ENCODE measurements at regions not wholly inside any gene's neighbourhood (a gene's known extent, or its start where the extent isn't known, plus 50 kb on each side); places are given as distances from the start of the nearest gene placed in this dataset.

DNA sequence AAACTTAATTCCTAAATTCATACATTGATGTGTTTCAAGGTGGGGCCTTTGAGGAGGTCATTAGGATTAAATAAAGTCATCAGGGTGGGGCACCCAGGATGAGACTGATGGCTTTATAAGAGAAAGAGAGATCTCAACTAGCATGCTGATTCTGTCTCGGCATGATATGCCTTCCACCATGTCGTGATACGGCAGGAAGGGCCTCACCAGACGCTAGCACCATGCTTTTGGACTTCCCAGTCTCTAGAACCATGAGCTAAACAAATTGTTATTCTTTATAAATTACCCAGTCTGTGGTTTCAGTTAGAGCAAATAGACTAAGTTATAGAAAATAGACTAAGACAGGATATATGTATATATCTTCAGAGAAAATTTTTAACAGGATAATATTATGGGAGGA, 759.6 kb downstream of the MED13L start:
- H3K4me2 ChIP-seq (ENCODE audit: low read length), result no peak overlapping the region
- no peaks in the 10 kb centered on the region for H3K9me2 ChIP-seq (ENCODE audit: low read depth, low read length)
- no peaks in the 10 kb centered on the region for H3F3A ChIP-seq (ENCODE audit: insufficient read depth, low read length)
- TF ChIP-seq EZH2 (IDR thresholded peaks at IDR 0.05; ENCODE audit: borderline replicate concordance, low read length), result no peak
- TF ChIP-seq, protein P1, sequence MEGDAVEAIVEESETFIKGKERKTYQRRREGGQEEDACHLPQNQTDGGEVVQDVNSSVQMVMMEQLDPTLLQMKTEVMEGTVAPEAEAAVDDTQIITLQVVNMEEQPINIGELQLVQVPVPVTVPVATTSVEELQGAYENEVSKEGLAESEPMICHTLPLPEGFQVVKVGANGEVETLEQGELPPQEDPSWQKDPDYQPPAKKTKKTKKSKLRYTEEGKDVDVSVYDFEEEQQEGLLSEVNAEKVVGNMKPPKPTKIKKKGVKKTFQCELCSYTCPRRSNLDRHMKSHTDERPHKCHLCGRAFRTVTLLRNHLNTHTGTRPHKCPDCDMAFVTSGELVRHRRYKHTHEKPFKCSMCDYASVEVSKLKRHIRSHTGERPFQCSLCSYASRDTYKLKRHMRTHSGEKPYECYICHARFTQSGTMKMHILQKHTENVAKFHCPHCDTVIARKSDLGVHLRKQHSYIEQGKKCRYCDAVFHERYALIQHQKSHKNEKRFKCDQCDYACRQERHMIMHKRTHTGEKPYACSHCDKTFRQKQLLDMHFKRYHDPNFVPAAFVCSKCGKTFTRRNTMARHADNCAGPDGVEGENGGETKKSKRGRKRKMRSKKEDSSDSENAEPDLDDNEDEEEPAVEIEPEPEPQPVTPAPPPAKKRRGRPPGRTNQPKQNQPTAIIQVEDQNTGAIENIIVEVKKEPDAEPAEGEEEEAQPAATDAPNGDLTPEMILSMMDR (IDR thresholded peaks at IDR 0.05; ENCODE audit: low read length), result no peak
- H3K4me3 ChIP-seq (ENCODE audit: low read depth, low read length, poor library complexity, severe bottlenecking), result no peak overlapping the region
- H3K79me2 ChIP-seq (ENCODE audit: insufficient read depth, low read length), result no peaks in the 10 kb centered on the region
- H3K27ac ChIP-seq (ENCODE audit: low read depth, low read length, poor library complexity, severe bottlenecking), result no peak overlapping the region
- H3K27me3 ChIP-seq (ENCODE audit: insufficient read depth, low read length), result no peaks in the 10 kb centered on the region
- no peaks in the 10 kb centered on the region for H4K20me1 ChIP-seq (ENCODE audit: insufficient read depth, low read length)
- no peaks in the 10 kb centered on the region for H3K9me3 ChIP-seq (ENCODE audit: low read length)
- H3K4me1 ChIP-seq (ENCODE audit: insufficient read depth, low read length, severe bottlenecking), result no peaks in the 10 kb centered on the region
- H3K36me3 ChIP-seq (ENCODE audit: insufficient read depth, low read length), result no peaks in the 10 kb centered on the region
- H2AFZ ChIP-seq (ENCODE audit: low read length), result no peak overlapping the region
- no peak overlapping the region for H3K9ac ChIP-seq (ENCODE audit: low read length)

DNA sequence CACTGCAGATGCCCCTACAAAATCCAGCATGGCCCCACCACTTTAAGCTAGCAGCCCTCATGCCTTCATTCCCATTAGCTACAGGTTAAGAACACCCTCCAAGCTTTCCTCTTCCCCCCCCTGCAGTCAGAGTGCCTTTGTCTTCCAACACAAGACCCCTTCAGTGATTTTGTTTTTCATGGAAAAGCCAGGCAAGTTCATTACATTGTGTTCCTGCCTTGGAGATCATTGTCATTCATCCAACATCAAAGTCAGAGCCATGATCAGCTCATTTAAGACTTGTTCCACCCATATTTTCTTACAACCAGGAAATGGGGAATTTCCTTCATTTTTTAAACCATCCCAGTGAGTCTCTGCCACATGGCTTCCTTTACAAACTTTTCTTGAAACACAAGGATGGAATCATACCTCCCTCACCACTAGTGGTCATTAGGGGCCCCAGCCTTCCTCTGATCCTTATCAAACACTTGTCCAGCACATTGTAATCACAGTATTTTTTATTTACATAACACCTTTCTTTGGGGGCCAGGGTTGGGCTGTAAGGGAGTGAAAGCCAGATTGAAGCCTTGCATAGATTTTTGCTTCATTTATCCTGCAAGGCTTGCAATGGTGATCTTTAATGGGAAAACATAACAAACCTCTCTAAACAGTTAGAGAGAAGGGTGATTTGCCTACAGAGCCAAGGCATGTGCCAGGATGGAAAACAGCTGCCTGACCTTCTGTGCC, 765.3 kb downstream of the MED13L start:
- Histone ChIP-seq H2AFZ (ENCODE audit: low read length) (no peak overlapping the region), H3K4me3 (ENCODE audit: low read depth, low read length, poor library complexity, severe bottlenecking) (no peak overlapping the region)

DNA sequence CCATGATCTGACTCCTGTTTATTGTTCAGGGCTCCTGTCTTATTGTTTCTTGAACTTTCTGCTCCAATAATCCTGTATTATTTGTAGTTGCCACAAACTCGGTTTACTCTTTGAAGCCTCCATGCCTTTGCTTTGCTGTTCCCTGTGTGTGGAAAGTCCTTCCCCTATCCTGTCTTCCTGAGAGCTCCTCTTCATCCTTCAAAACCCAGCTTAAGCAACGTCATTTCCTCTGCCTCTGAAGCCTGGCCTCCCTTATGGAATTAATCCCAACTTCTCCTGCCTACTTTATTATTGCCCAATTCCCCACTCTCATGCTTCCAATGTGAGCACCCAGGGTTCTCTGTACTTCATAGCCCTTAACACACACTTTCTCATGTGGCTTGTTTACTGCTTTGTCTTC, 766.2 kb downstream of the MED13L start:
- no peaks in the 10 kb centered on the region for H4K20me1 ChIP-seq (ENCODE audit: insufficient read depth, low read length)
- H3K4me1 ChIP-seq (ENCODE audit: insufficient read depth, low read length, severe bottlenecking), result no peaks in the 10 kb centered on the region
- no peak overlapping the region for H3K9ac ChIP-seq (ENCODE audit: low read length)
- H3K9me3 ChIP-seq (ENCODE audit: low read length), result no peaks in the 10 kb centered on the region
- H3F3A ChIP-seq (ENCODE audit: insufficient read depth, low read length), result no peaks in the 10 kb centered on the region
- no peaks in the 10 kb centered on the region for H3K79me2 ChIP-seq (ENCODE audit: insufficient read depth, low read length)
- H3K4me3 ChIP-seq (ENCODE audit: low read depth, low read length, poor library complexity, severe bottlenecking), result no peak overlapping the region
- H3K9me2 ChIP-seq (ENCODE audit: low read depth, low read length), result no peaks in the 10 kb centered on the region
- no peaks in the 10 kb centered on the region for H3K36me3 ChIP-seq (ENCODE audit: insufficient read depth, low read length)
- no peak overlapping the region for H2AFZ ChIP-seq (ENCODE audit: low read length)
- no peaks in the 10 kb centered on the region for H3K27me3 ChIP-seq (ENCODE audit: insufficient read depth, low read length)
- no peak overlapping the region for H3K4me2 ChIP-seq (ENCODE audit: low read length)
- H3K27ac ChIP-seq (ENCODE audit: low read depth, low read length, poor library complexity, severe bottlenecking), result no peak overlapping the region
- TF ChIP-seq EZH2 (IDR thresholded peaks at IDR 0.05; ENCODE audit: borderline replicate concordance, low read length), result no peak
- TF ChIP-seq, protein P1 (IDR thresholded peaks at IDR 0.05; ENCODE audit: low read length), result no peak

More for the DNA sequence above, 765.3 kb downstream of the MED13L start:
- Histone ChIP-seq H3F3A (ENCODE audit: insufficient read depth, low read length) (no peaks in the 10 kb centered on the region), H3K4me2 (ENCODE audit: low read length) (no peak overlapping the region), H3K4me1 (ENCODE audit: insufficient read depth, low read length, severe bottlenecking) (no peaks in the 10 kb centered on the region), H3K36me3 (ENCODE audit: insufficient read depth, low read length) (no peaks in the 10 kb centered on the region), H3K9me3 (ENCODE audit: low read length) (no peaks in the 10 kb centered on the region), H3K9ac (ENCODE audit: low read length) (no peak overlapping the region), H3K79me2 (ENCODE audit: insufficient read depth, low read length) (no peaks in the 10 kb centered on the region), H3K9me2 (ENCODE audit: low read depth, low read length) (no peaks in the 10 kb centered on the region), H3K27me3 (ENCODE audit: insufficient read depth, low read length) (no peaks in the 10 kb centered on the region), H4K20me1 (ENCODE audit: insufficient read depth, low read length) (no peaks in the 10 kb centered on the region), H3K27ac (ENCODE audit: low read depth, low read length, poor library complexity, severe bottlenecking) (no peak overlapping the region)
- TF ChIP-seq, protein P1 (IDR thresholded peaks at IDR 0.05; ENCODE audit: low read length), result no peak
- TF ChIP-seq EZH2 (IDR thresholded peaks at IDR 0.05; ENCODE audit: borderline replicate concordance, low read length), result no peak

All from OCI-LY1 (cell line).